ENCODE measurements at regions not wholly inside any gene's neighbourhood (a gene's known extent, or its start where the extent isn't known, plus 50 kb on each side); places are given as distances from the start of the nearest gene placed in this dataset.

DNA sequence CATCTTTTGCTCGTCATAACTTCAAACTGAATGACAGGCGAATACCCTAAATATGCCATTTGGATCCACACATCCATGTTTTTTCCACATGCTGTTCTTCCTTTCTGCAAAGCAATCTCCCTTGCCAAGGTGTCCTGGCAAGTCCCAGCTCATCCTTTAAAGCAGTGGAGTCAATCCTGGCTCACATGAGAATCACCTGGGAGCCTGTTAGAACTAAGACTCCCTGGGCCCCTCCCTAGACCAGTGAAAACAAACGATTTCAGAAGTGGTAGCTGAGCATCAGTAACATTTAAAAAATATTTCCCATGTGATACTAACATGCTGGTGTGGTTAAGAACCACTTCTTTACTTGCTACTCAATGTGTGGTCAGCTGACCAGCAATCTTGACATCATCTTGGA lies 50.6 kb upstream of the PARD3B start:
- no peaks in the 10 kb centered on the region for H3K36me3 Mint-ChIP-seq
- Histone ChIP-seq H3K36me3 (ENCODE audit: insufficient read depth, low read length) (no peaks in the 10 kb centered on the region), H3K9me3 (ENCODE audit: control insufficient read depth in 1 of 2, low read length in 2 of 2) (no peaks in the 10 kb centered on the region), H3K4me3 (ENCODE audit: low read length in 2 of 2) (no peak overlapping the region), H3K27me3 (ENCODE audit: insufficient read depth, low read length) (no peaks in the 10 kb centered on the region), H3K27ac (ENCODE audit: low read depth, low read length) (no peak overlapping the region), H3K4me1 (ENCODE audit: insufficient read depth, low read length) (no peaks in the 10 kb centered on the region)
- H3K27me3 Mint-ChIP-seq, result peaks cover 4 to 11% of the 10 kb centered on the region in 2 donors
- H3K27ac Mint-ChIP-seq, result no peak overlapping the region
- H3K4me3 Mint-ChIP-seq, result no peak overlapping the region
- no peaks in the 10 kb centered on the region for H3K4me1 Mint-ChIP-seq
- H3K9me3 Mint-ChIP-seq, result no peaks in the 10 kb centered on the region
- no peak for DNase-seq
- intact Hi-C loops (cut with micrococcal nuclease), result no loop called here
- ChIA-PET CTCF (ENCODE audit: partially characterized antibody) (no interaction called here), POLR2A (ENCODE audit: partially characterized antibody) (no interaction called here)

DNA sequence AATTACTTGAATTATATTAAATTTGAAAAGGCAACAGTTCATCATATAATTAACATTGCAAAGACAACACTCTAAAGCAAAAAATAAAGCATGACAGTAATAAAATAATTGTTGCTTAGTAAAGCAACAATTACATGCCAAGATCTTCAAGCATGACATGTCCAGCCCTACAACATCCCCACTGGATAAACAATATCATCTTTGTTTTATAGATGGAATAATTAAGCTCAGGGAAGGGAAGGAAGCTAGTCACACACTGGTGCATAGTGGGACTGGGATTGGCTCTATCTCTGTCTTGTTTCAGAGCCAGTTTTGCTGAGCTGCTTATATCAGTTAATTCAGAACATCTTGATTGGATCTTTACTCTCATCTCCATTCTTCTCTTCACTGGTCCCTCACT lies 49.9 kb upstream of the PARD3B start:
- DNase-seq, result no peak
- CTCF ChIA-PET (ENCODE audit: partially characterized antibody), result no interaction called here
- no peak overlapping the region for H3K4me3 ChIP-seq (ENCODE audit: low read length in 2 of 2)
- Mint-ChIP-seq H3K9me3 (no peaks in the 10 kb centered on the region), H3K27me3 (peaks cover 4 to 10% of the 10 kb centered on the region in 2 donors), H3K27ac (no peak overlapping the region), H3K4me3 (no peak overlapping the region), H3K4me1 (no peaks in the 10 kb centered on the region), H3K36me3 (no peaks in the 10 kb centered on the region)
- H3K9me3 ChIP-seq (ENCODE audit: control insufficient read depth in 1 of 2, low read length in 2 of 2), result no peaks in the 10 kb centered on the region
- no peaks in the 10 kb centered on the region for H3K27me3 ChIP-seq (ENCODE audit: insufficient read depth, low read length)
- no peaks in the 10 kb centered on the region for H3K36me3 ChIP-seq (ENCODE audit: insufficient read depth, low read length)
- intact Hi-C loops (cut with micrococcal nuclease), result no loop called here
- POLR2A ChIA-PET (ENCODE audit: partially characterized antibody), result no interaction called here
- H3K4me1 ChIP-seq (ENCODE audit: insufficient read depth, low read length), result no peaks in the 10 kb centered on the region
- H3K27ac ChIP-seq (ENCODE audit: low read depth, low read length), result no peak overlapping the region

All from CD4-positive, alpha-beta memory T cell (primary cell).